Esophagus muscularis mucosa (tissue), 4 donors: ENCODE measurements at regions not wholly inside any gene's neighbourhood (a gene's known extent, or its start where the extent isn't known, plus 50 kb on each side); places are given as distances from the start of the nearest gene placed in this dataset.

Experiments used
- DNase-seq: peaks from one replicate; pipeline ENCODE4 v3.0.0-alpha.2; 2017; ENCODE audit errors: extremely low spot score
- H3K27ac ChIP-seq, 4 donors: fragments of 200-600 bp; sonication (generic); replicated peaks in 1 of 4; 1 replicate in 3 of 4; 2 replicates in 1 of 4; pipeline ENCODE4 v1.5.1; 2016 to 2019; ENCODE audit warnings: mild to moderate bottlenecking in 1 of 4
- H3K27me3 ChIP-seq, 4 donors: fragments of 200-600 bp; sonication (generic); one replicate each; pipeline versions ENCODE4 v1.5.1 to v1.6.0; 2016 to 2019
- H3K36me3 ChIP-seq, 4 donors: fragments of 200-600 bp; sonication (generic); one replicate each; pipeline ENCODE4 v1.5.1; 2016 to 2019
- H3K4me1 ChIP-seq, 4 donors: fragments of 200-600 bp; sonication (generic); one replicate each; pipeline ENCODE4 v1.5.1; 2016 to 2019
- H3K4me3 ChIP-seq, 4 donors: fragments of 200-600 bp; sonication (generic); 1 replicate in 2 of 4; 2 replicates in 2 of 4; pipeline ENCODE4 v1.5.1; 2016 to 2019; ENCODE audit warnings: mild to moderate bottlenecking in 4 of 4, moderate library complexity in 1 of 4
- H3K9me3 ChIP-seq, 4 donors: fragments of 200-600 bp; sonication (generic); 1 replicate in 3 of 4; 2 replicates in 1 of 4; pipeline ENCODE4 v1.5.1; 2016 to 2019
- EP300 ChIP-seq: sonication (generic); formaldehyde crosslinking; IDR thresholded peaks from one replicate; pipeline ENCODE4 v1.6.1; 2017; ENCODE audit warnings: antibody characterized with exemption
- POLR2A ChIP-seq: fragments of 450-650 bp; IDR thresholded peaks from one replicate; pipeline ENCODE4 v1.6.1; 2017; ENCODE audit warnings: antibody characterized with exemption, moderate library complexity, mild to moderate bottlenecking, low read depth
- POLR2AphosphoS5 ChIP-seq, 2 donors: sonication (generic); formaldehyde crosslinking; IDR thresholded peaks; one replicate each; pipeline ENCODE4 v1.6.1; 2017; ENCODE audit warnings: antibody characterized with exemption in 2 of 2
- WGBS: methylation state at CpG from one replicate; pipeline ENCODE4 v1.1.5; 2018; 5-methylcytosine and 5-hydroxymethylcytosine counted together
- intact Hi-C: fragments of 100-400 bp; cut with DNase I; formaldehyde crosslinking; loops from one replicate; pipeline ENCODE4 v1.15.1; 2023
- TF ChIP-seq, protein P1 (sequence below), 3 experiments: fragments of 200-600 bp in 2 of 3; fragments of 450-650 bp in 1 of 3; sonication (generic) in 2 of 3; IDR thresholded peaks; one replicate each; pipeline ENCODE4 v1.5.1; 2017 to 2019; ENCODE audit warnings: antibody characterized with exemption in 3 of 3, mild to moderate bottlenecking in 2 of 3, moderate library complexity in 1 of 3

DNA sequence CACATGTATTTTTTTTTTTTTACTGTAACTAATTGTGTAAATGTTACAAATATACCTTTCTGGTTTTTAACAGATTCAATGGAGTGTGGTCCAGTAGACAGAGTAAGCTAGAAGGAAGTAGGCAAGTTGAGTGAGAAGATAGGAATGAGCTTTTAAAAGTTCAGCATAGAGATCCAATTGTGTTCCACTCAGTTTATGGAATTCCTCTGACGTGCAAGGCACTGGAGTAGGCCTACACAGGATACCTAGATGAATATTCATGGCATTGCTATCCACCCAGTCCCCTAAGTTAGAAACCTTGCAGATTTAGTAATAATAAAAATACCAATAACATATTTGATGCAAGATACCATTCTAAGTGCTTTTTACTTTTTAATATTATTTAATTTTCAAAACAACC is 225.6 kb upstream of the ARID2 start:
- TF ChIP-seq, protein P1, sequence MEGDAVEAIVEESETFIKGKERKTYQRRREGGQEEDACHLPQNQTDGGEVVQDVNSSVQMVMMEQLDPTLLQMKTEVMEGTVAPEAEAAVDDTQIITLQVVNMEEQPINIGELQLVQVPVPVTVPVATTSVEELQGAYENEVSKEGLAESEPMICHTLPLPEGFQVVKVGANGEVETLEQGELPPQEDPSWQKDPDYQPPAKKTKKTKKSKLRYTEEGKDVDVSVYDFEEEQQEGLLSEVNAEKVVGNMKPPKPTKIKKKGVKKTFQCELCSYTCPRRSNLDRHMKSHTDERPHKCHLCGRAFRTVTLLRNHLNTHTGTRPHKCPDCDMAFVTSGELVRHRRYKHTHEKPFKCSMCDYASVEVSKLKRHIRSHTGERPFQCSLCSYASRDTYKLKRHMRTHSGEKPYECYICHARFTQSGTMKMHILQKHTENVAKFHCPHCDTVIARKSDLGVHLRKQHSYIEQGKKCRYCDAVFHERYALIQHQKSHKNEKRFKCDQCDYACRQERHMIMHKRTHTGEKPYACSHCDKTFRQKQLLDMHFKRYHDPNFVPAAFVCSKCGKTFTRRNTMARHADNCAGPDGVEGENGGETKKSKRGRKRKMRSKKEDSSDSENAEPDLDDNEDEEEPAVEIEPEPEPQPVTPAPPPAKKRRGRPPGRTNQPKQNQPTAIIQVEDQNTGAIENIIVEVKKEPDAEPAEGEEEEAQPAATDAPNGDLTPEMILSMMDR (IDR thresholded peaks at IDR 0.05) = no peak
- TF ChIP-seq POLR2AphosphoS5 (IDR thresholded peaks at IDR 0.05) (no peak), POLR2A (no peak), EP300 (no peak)
- Histone ChIP-seq H3K27ac (no peak overlapping the region), H3K4me3 (no peak overlapping the region), H3K4me1 (no peaks in the 10 kb centered on the region), H3K36me3 (no peaks in the 10 kb centered on the region), H3K9me3 (no peaks in the 10 kb centered on the region), H3K27me3 (no peaks in the 10 kb centered on the region)
- no peak for DNase-seq
- intact Hi-C loops = no loop called here
- WGBS = 82% methylated on average over 1 of the region's 1 CpG

DNA sequence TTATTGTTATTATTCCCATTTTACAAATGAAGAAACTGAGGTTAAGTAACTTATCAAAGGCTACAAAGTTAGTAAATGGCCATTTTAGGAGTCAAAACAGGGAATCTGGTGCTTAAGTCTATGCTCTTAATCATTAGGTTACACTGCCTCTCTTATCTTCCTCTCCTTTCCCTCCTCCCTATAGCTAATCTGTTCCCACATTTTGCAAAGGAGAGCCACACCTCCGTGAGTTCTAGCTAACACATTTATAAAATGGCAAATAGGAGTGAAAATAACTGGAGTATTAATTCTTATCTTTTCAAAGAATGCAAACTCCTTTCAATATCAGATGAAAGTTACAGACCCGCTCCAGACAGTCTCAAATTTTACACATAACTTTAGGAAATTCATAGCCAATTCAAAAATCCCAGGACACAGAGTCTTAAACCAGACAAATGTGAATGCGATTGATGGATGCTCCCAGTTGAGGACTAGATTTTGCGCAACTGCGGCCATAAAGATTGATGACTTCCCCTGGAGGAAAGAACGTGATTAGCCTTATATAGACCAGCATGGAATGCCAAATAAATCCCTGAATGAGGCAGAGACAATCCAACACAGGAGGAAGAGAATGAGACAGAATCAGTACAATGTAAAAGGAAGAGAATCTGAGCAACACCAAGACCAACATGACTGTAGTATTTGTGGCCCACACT is 225.0 kb upstream of the ARID2 start:
- Histone ChIP-seq H3K27ac (no peak overlapping the region), H3K9me3 (no peaks in the 10 kb centered on the region), H3K4me3 (no peak overlapping the region), H3K4me1 (no peaks in the 10 kb centered on the region), H3K27me3 (no peaks in the 10 kb centered on the region), H3K36me3 (no peaks in the 10 kb centered on the region)
- no peak for DNase-seq
- TF ChIP-seq, protein P1 (IDR thresholded peaks at IDR 0.05) = no peak
- TF ChIP-seq EP300 (no peak), POLR2A (no peak), POLR2AphosphoS5 (IDR thresholded peaks at IDR 0.05) (no peak)
- WGBS = 76% methylated on average over 6 of the region's 6 CpGs
- intact Hi-C loops = no loop called here

DNA sequence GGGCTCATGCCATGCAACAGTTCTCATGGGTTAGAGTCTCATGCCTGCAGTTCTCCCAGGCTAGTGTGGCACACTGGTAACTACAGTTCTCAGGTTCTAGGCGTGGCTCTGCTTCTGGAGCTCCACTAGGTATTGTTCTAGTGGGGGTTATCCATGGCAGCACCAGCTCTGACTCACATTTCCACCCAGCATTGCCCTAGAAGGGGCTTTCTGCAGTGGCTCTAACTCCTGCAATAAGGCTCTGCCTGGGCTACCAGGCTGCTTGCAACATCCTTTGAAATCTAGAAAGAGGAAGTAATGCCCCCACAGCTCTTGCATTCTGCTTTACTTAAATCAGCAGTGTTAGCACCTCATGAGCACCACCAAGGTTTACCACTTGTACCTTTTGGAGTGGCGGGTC is 220.3 kb upstream of the ARID2 start:
- Histone ChIP-seq H3K4me3 (no peak overlapping the region), H3K4me1 (no peaks in the 10 kb centered on the region), H3K27ac (no peak overlapping the region), H3K27me3 (no peaks in the 10 kb centered on the region), H3K9me3 (no peaks in the 10 kb centered on the region), H3K36me3 (no peaks in the 10 kb centered on the region)
- intact Hi-C loops = no loop called here
- DNase-seq = no peak
- TF ChIP-seq EP300 (no peak), POLR2A (no peak), POLR2AphosphoS5 (IDR thresholded peaks at IDR 0.05) (no peak)
- TF ChIP-seq, protein P1 (IDR thresholded peaks at IDR 0.05) = no peak
- 60% methylated on average over 1 of the region's 2 CpGs for WGBS

DNA sequence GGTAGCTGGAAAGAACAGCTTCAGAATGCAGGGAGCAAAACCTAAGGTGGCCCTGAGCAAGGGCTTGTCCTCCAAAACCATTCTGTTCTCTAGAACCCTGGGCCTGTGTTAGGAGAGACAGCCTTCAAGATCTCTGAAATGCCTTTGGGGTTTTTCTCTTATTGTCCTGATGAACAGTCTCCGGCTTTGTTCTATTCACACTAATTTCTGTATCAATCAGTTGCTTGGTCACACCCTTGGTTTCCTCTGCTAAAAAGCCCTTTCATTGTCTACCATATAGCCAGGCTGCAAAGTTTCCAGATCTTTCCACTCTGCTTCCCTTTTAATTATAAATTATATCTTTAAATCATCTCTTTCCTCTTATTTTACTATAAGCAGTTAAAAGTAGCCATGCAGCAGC is 219.9 kb upstream of the ARID2 start:
- no peaks in the 10 kb centered on the region for H3K36me3 ChIP-seq
- TF ChIP-seq POLR2A (no peak), POLR2AphosphoS5 (IDR thresholded peaks at IDR 0.05) (no peak), EP300 (no peak)
- TF ChIP-seq, protein P1 (IDR thresholded peaks at IDR 0.05) = no peak
- intact Hi-C loops = no loop called here
- H3K4me3 ChIP-seq = no peak overlapping the region
- WGBS = 76% methylated on average over 1 of the region's 1 CpG
- H3K9me3 ChIP-seq = no peaks in the 10 kb centered on the region
- H3K27me3 ChIP-seq = no peaks in the 10 kb centered on the region
- H3K4me1 ChIP-seq = no peaks in the 10 kb centered on the region
- no peak overlapping the region for H3K27ac ChIP-seq
- no peak for DNase-seq

DNA sequence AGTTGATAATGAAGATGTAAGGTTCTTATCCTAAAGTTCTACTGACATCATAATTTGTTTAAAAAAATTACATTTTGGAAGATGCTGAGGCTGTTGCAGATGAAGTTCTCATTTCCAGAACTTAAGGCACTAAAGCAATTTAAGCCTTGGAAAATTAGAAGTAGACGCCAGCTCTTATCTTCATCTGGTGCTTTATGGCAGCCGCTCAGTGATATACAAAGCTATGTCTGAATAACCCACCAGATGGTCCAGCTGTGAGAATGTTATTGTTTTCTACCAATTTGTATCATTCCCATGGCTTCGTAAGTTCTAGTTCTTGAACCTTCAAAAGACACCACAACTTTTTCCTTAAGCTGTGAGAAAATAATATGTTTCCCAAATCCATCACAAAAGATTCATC is 212.1 kb upstream of the ARID2 start:
- intact Hi-C loops = no loop called here
- DNase-seq = no peak
- 88% methylated on average over 3 of the region's 3 CpGs for WGBS
- Histone ChIP-seq H3K4me3 (no peak overlapping the region), H3K27ac (no peak overlapping the region), H3K4me1 (no peaks in the 10 kb centered on the region), H3K9me3 (no peaks in the 10 kb centered on the region), H3K27me3 (no peaks in the 10 kb centered on the region), H3K36me3 (no peaks in the 10 kb centered on the region)
- TF ChIP-seq POLR2A = no peak
- TF ChIP-seq, protein P1 (IDR thresholded peaks at IDR 0.05) = no peak
- TF ChIP-seq EP300 = no peak
- no peak for TF ChIP-seq POLR2AphosphoS5 (IDR thresholded peaks at IDR 0.05)
